ENCODE measurements at regions not wholly inside any gene's neighbourhood (a gene's known extent, or its start where the extent isn't known, plus 50 kb on each side); places are given as distances from the start of the nearest gene placed in this dataset.
"Not testable (repeated sequence)": the region's sequence is repeated elsewhere in the genome, so short reads cannot be mapped to it uniquely, and the experiment has no call there.

DNA sequence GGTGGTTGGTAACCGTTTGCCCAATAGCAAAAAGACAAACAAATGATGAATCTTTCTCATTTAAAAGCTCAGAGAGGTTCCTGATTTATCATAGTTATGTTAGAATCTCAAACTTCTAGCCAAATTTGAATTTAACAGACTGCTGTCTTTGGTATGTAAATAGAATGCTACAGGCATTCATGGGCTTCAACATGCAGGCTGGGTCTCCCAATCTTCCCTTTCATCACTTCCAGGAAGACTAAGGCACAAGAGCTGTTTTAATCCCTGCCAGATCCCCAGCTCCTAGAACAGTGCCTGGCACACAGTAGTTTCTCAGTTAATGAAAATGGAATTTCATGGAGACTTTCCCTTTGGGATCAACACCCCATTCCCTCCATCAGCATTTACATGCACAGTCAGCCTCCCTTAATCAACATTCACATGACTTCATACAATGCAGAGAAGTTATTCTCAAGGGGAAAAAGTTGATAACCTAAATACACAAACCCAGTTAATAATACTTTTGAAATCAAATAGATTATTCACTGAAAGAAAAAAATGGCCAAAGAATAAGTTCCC is 107.6 kb upstream of the C1QTNF7 start:
- ATAC-seq (no peak), DNase-seq (ENCODE audit: low spot score) (no peak)
- intact Hi-C loops (cut with DNase I) = no loop called here

DNA sequence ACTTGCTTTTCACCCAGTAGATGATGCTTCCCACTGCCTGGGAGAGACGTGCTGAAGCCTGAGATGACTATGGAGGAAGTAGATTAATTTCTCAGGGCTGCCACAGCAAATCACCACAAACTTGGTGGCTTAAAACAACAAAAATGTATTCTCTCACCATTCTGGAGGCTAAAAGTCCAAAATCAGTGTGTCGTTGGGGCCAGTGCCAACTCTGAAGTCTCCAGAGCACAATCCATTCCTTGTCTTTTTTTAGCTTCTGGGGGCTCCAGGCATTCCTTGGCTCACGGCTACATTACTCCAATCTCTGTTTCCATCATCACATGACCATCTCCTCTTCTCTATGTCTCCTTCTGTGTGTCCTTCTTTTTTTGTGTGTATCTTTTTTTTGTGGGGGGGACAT is 105.8 kb upstream of the C1QTNF7 start:
- intact Hi-C loops (cut with DNase I) = no loop called here
- no peak for DNase-seq (ENCODE audit: low spot score)

DNA sequence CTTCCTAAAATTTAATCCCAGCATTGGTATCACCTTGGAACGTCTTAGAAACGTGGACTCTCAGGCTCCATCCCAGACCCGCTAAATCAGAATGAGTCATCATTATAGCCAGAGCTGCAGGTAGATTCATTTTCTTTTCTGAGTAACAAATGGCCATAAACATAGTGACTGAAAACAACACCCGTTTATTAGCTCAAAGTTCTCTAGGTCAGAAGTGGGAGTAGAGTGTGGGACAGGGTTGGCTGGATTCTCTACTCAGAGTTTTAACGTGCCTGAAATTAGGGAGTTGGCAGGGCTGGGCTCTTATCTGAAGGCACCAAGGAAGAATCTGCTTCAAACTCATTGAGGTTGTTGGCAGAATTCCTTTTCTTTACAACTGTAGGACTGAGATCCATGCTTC is 101.8 kb upstream of the C1QTNF7 start:
- intact Hi-C loops (cut with DNase I) = no loop called here
- no peak for ATAC-seq

More for the DNA sequence above, 105.8 kb upstream of the C1QTNF7 start:
- ATAC-seq = no peak

DNA sequence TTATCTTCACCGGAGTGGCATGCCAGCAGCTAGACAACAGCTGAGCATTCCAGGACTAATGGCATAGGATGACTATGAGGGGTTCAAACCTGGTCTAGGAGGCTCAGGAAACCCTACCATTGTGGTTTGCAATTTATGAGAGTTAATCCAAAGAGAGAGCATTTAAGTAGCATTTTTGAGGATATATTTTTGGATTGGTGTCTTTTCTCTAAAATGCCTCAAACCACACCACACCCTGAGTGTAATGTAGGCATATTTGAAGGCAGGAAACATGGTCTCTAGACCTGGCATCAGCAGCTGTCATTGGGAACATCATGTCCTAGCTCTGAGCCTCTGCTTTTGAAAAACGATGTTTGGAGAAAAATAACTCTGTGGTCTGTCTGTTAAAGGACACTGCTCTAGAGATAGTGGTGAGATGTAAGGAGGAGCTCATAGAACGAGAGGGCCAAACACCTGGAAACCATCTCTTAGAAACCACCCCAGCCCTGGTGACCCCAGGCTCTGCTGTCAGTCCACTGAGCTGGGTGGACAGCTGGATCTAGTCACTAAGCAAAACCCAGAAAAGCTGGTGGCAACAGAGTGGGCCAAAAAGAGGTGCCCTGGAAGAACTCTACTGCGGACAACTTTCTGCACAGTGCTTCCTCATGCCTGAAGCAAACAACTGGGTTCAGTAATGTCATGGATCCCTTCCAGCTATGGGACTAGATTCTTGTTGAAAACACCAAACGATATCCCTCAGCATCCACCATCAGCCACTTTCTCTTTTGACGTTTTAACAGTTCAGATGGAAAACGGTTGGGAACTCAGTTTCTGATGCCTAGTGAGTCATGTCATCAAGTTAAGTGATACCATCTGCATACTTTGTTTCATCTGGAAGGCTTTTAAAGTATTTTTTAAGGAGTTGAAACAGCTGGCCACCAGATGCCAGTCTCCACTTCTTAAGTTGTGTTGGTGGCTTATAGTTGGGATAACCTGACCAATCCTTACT is 100.2 kb upstream of the C1QTNF7 start:
- intact Hi-C loops (cut with DNase I) = no loop called here
- ATAC-seq (peak; percentile 72), DNase-seq (ENCODE audit: low spot score) (no peak)

More for the DNA sequence above, 101.8 kb upstream of the C1QTNF7 start:
- no peak for DNase-seq (ENCODE audit: low spot score)

DNA sequence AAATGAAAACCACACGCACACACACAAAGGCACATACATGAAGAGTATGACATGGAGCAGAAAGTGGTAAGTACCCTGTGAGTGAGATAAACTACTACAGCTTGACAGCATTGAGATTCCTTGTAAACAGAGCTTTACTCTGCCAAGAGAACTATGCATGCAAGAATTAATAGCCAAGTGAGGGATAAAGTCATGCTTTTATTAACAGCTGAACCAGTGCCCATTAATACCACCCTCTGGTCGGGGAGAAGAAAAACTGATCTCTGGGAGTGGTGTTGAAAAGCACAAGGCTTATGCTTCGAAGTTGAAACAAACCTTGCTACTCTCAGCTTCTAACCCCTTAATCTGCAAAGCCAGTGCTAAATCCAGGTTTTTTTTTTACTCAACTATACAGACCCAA is 95.9 kb upstream of the C1QTNF7 start:
- intact Hi-C loops (cut with DNase I) = no loop called here
- DNase-seq (ENCODE audit: low spot score) (no peak), ATAC-seq (no peak)

DNA sequence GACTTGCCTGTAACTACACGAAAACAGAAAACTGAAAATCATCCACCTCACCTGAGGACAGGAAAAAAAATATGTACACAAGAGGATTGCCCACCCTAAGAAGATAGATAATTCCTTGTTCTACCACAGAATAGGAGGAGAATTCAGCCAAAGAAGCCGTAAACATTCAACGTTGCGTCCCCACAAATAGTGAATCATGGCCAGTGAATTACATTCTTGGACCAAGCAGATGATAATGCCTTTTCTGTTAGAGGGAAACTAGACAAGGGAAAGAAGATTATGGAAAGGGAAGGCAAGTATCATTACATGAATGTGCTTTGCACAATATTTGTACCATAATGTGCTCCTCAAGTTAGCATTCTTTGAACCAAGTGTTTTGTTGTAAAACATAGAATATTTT is 95.5 kb upstream of the C1QTNF7 start:
- intact Hi-C loops (cut with DNase I) = no loop called here
- no peak for DNase-seq (ENCODE audit: low spot score)
- ATAC-seq = no peak

DNA sequence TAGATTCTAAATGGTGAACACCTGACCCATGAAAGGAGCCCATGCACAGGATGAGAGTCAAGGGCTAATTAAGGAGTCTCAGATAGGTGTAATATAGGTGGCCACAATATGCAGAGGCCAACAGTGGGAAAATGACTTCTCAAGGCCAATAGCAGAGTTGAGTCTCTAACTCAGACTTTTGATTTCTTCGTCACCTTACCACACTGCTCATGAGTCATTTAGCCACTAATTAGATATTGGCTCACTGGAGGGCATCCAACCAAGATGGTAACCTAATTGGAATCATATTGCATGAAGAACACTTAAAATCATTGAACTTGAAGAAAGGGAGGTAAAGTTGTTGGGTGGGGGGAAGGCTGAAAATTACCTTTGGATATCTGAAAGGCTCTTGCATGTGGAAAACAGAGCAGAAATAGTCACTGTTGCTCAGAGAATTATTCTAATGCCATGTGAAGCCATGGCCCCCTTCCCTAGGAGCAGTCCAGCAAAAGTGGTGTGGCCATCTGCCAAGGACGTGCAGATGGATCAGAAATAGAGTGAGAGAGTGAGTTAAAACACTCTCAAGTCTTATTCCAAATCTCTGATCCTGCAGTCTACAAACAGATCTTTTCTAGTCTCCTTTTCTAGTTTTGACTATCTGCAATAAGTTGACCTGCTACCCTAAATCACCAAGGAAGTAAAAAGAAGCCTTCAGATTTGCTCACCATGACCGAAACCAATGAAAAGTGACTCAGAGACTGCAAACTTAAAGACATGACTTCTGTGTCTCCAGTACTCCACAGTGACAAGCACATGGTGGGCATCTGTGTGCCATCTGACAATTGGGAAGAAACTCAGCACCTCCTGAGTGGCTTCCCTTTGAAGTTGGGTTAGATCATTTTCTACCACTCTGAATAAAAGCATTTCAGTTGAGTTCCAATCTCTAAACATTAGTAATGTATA is 93.9 kb upstream of the C1QTNF7 start:
- intact Hi-C loops (cut with DNase I) = no loop called here
- DNase-seq (ENCODE audit: low spot score) = no peak
- no peak for ATAC-seq

DNA sequence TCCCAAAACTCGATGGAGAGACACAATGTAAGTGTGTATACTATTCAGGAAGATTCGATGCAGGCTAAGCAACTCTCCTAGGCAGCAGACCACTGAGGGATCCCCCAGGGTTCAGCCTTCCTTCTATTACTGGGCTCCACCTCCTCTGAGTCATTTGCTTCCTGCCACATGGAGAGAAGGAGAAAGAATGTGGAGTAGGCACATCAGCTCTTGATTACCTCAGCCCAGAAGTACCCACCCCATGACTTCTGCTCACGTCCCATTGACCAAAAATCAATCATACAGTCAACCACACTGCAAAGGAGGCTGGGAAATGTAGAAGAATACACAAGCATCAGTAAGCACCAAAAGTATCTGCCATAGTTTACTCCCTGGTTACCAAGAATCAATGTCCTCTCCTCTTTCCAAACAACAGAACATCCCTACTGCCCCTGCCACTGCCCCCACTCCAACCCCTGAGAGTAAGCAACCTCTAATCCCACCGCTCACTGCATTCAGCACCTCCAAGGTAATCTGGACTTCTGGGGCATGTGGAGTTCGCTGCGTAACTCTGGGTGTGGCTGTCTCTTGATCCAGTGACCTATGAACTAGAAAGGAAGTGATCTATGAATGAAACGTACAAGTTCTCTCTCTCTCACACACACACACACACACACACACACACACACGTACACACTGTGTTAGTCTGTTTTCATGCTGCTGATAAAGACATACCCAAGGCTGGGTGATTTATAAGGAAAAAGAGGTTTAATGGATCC is 91.2 kb upstream of the C1QTNF7 start:
- DNase-seq (ENCODE audit: low spot score) = no peak
- no peak for ATAC-seq
- intact Hi-C loops (cut with DNase I) = no loop called here

DNA sequence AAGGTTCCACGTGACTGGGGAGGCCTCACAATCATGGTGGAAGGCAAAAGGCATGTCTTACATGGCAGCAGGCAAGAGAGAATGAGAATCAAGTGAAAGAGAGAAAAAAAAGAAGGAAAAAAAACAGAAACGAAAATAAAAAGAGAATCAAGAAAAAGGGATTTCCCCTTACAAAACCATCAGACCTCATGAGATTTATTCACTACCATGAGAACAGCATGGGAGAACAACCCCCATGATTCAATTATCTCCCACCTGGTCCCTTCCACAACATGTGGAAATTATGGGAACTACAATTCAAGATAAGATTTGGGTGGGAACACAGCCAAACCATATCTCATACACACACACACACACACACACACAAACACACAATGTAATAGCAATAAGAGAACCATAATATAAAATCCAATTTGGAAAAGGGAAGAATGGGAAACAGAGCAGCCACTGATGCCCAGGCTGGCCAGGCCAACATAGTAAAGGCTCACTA is 90.6 kb upstream of the C1QTNF7 start:
- ATAC-seq; intact Hi-C loops (cut with DNase I); DNase-seq (ENCODE audit: low spot score): not testable (repeated sequence)

DNA sequence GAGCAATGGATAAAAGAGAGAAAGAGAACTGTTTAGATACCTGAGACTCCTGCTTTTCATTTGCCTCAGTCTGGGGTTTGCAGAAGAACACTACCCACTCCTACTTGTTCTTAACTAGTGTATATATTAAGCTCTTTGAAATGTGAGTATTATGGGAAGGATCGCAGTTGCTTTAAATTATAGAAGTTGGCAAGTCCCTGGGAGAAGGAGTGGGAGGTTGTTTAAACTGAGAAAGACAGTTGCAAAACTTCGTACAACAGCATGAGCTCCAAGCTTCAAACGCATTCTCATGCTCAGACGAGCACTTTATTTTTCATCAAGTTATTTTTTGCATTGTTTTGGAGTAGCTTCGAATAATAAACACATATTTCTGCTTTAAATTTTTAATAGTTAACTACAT is 88.1 kb upstream of the C1QTNF7 start:
- intact Hi-C loops (cut with DNase I) = no loop called here
- ATAC-seq = no peak
- DNase-seq (ENCODE audit: low spot score) = no peak

DNA sequence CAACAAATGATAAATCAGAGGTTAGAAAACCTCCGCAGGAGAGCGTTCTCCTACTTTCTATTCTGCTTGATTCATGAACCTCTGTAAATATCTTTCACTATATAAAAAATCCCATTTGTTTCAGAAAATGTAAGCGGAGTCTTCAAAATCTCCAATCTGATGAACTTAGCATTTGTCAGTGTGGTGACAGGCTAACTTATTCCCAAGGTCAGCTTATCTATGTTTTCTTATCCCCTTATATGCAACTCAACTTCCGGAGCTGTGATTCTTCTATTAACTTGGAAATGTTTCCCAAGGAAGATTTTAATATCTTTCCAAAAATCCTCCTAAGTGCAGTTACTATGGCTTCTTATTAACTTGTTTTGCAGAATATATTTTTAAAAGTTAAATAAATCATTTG is 87.5 kb upstream of the C1QTNF7 start:
- intact Hi-C loops (cut with DNase I) = no loop called here
- ATAC-seq = no peak
- DNase-seq (ENCODE audit: low spot score) = no peak

DNA sequence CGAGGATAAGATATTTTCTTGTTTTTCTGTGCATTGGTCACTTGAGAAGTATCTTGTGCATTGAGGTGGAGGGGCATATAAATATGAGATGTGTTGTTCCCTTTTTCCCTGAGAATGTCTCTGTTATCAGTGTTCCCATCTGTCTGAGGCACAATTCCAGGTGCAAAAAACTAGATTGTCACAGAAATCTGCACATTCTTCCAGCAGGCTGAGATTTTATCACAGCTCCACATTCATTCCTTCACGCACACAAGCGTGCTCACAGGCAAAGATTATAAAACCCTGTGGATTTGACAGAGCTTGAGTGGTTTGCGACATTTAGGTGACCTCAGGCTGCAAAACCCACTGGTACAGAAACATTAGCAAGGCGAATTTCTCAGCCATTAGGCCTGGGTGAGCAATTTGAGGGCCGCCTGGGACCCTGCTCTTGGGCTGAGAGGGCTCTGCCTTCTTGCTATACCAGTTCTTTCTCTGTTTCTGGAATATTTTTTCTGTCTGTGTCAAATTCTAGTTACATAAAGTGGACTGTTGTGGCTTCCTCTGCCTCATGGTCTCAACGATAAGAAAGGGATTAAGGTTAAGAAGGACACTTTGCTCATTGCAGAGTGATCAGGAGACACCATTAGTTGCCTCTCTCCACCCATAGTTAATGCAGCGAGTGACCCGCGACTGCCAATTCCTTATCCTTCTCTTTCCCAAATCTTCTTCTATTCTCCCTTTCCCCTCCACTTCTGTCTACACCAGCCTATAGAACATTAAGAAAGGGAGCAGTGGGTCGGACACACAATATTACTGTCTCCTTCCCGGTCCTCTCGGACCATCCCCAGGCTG is 86.7 kb upstream of the C1QTNF7 start:
- intact Hi-C loops (cut with DNase I) = no loop called here
- DNase-seq (ENCODE audit: low spot score) (no peak), ATAC-seq (no peak)

DNA sequence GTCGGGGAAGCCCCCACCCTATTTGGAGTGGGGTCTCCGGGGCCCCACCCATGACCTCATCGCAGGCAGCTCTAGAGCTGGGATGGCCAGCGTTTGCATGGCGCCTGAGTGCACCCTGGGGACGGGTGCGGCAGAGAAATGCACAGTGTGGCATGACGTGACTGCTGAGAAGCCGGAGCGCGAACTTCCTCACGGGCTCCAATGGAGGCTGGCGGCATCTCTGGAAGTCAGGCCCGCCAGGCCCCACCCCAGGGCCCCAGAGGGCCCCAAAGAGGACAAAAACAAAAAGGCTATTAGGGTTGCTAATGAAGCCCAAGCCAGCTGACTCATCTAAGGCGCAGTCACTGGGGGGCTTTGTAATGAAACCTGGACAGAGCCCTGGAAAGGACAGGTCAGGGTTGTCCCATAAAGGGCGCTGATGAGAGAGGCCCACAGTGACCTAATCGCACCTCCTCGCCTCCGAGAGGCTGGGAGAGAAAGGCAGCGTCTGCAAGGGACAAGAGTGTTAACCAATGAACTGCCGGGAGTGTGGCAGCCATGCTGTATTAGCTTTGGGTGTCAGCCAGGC is 86.0 kb upstream of the C1QTNF7 start:
- DNase-seq (ENCODE audit: low spot score) = no peak
- intact Hi-C loops (cut with DNase I) = no loop called here
- ATAC-seq = no peak

DNA sequence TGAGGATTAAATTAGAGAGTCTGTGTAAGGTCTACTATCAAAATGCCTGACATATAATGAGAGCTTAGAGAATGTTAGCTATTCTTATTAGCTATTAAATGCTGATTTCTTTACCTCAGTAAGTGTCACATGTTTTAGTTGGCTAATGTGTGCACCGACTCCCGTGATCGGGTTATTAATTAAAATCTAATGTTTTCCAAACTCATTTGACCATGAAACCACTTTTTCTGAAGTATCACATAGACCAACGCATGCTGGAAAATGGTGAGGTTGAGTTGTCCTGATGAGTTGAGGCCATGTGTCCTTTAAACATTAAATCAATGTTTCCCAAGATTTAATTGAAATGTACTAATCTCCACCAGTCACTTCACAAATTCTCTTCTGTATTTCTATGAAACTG is 84.8 kb upstream of the C1QTNF7 start:
- DNase-seq (ENCODE audit: low spot score) = no peak
- intact Hi-C loops (cut with DNase I) = no loop called here
- no peak for ATAC-seq

DNA sequence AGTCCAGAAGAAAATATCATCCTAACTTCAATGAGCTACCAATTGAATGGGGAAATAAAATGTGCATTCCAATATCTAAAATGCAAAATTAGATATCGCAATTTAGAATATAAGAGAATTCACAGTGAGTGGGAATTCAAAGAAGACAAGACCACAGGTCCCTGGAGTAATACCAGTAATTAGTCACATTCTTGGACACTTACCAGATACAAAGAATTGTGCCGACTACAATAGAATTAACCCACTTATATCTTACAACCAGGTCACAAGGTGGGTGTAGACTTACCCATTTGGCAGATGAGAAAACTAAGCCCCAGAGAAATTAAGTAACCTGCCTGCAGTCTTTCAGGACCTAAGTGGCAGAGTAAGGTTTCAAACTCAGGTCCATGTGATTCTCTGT is 84.3 kb upstream of the C1QTNF7 start:
- DNase-seq (ENCODE audit: low spot score) (no peak), ATAC-seq (no peak)
- intact Hi-C loops (cut with DNase I) = no loop called here

DNA sequence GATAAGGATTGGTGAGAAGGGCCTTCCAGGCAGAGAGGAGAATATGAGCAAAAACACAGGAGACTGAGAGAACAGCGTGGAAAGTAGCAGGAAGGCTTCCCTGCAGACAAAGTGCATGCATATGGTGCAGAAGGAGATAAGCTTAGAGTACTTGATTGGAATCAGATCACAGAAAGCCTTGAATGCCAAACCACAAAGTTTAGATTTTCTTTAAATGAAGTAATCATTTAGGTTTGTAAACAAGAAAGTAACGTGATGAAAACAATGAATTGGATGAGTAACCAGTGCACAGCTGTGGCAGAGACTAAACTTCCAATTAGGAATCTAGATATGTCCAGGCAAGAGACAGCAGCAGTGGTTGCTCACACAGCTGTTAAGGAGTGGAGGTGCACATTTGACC is 83.8 kb upstream of the C1QTNF7 start:
- ATAC-seq = no peak
- intact Hi-C loops (cut with DNase I) = no loop called here
- no peak for DNase-seq (ENCODE audit: low spot score)

DNA sequence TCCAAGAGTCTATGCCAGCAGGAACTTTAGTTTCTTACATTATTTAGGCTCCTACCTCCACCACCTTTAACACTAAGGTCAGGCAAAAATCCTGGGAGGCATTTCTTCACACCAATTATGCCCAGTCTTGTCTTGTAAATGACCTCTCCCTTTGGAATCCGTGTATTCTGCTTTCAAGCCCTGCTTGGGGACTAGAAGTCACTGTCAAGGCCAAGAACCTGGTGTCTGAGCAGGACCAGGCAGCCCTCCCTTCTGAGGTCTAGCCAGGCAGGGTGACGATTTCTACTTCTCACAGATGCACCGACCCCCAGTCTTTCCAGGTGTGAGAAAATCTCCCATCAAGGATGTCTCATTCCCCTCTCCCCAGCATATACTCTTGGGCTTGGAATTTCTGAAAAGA is 82.7 kb upstream of the C1QTNF7 start:
- intact Hi-C loops (cut with DNase I) = no loop called here
- DNase-seq (ENCODE audit: low spot score) (no peak), ATAC-seq (no peak)

DNA sequence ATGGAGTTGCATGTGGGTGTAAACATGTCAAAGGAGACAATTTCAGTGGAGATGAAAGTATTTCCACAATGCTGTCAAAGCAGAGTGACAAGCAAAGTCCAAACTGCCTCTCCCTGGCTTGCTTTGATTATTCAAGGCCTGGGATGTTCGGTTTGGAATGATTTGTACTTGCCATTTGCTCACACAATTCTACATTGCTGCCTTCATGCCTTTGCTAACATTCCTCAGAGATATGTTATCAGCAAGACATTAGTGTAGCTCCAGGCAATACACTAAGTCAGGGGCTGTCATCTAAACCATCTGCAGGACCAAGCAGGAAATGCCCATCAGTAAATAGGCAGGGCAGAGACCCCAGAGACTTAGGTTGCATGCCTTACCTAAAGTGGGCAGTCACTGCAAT is 79.6 kb upstream of the C1QTNF7 start:
- ATAC-seq (no peak), DNase-seq (ENCODE audit: low spot score) (no peak)
- intact Hi-C loops (cut with DNase I) = no loop called here

Data from sciatic nerve (tissue), 2 donors.